ENCODE measurements at regions not wholly inside any gene's neighbourhood (a gene's known extent, or its start where the extent isn't known, plus 50 kb on each side); places are given as distances from the start of the nearest gene placed in this dataset.

GRCh38 chr11:69947793-69948255, 128.6 kb upstream of the FGF3 start:
- TF ChIP-seq CTCF (IDR thresholded peaks at IDR 0.05) (no peak), REST (IDR thresholded peaks at IDR 0.05; ENCODE audit: insufficient read depth in 1 of 2, low read depth in 2 of 2, low read length in 1 of 2) (no peak)

All from Panc1 (cell line).